Activated B cell treated with CpG ODN at 0.5 μM for 24 hours (primary cell): ENCODE measurements at regions not wholly inside any gene's neighbourhood (a gene's known extent, or its start where the extent isn't known, plus 50 kb on each side); places are given as distances from the start of the nearest gene placed in this dataset.
"Not testable (repeated sequence)": the region's sequence is repeated elsewhere in the genome, so short reads cannot be mapped to it uniquely, and the experiment has no call there.

Experiments used
- ATAC-seq: fragments of 200-7000 bp; cut with Tn5 transposase; one replicate; pipeline ENCODE4 v1.10.0; 2021; ENCODE audit warnings: low read depth, mild to moderate bottlenecking, moderate library complexity
- CTCF ChIA-PET: fragments of 350-600 bp; sonication (Branson Sonifier 250); formaldehyde crosslinking; loops from one replicate; lab custom pipeline; 2021; ENCODE audit warnings: antibody characterized with exemption; lab: Charles Lee
- POLR2A ChIA-PET: fragments of 350-600 bp; sonication (Branson Sonifier 250); formaldehyde crosslinking; loops from one replicate; lab custom pipeline; 2021; ENCODE audit warnings: antibody characterized with exemption; lab: Charles Lee
- DNase-seq: peaks from one replicate; pipeline ENCODE4 v3.0.0; 2022
- H3K27ac Mint-ChIP-seq: one replicate; pipeline ENCODE4 v1.8.0; 2020; ENCODE audit warnings: mixed read lengths
- H3K27me3 Mint-ChIP-seq: one replicate; pipeline ENCODE4 v1.8.0; 2021; ENCODE audit warnings: mixed read lengths
- H3K36me3 Mint-ChIP-seq: one replicate; pipeline ENCODE4 v1.8.0; 2021; ENCODE audit warnings: low read depth, mixed read lengths
- H3K4me1 Mint-ChIP-seq: one replicate; pipeline ENCODE4 v1.8.0; 2021; ENCODE audit warnings: mixed read lengths
- H3K4me3 Mint-ChIP-seq: one replicate; pipeline ENCODE4 v1.8.0; 2020; ENCODE audit warnings: mild to moderate bottlenecking, mixed read lengths
- H3K9me3 Mint-ChIP-seq: one replicate; pipeline ENCODE4 v1.8.0; 2020; ENCODE audit warnings: mixed read lengths
- CTCF ChIP-seq: fragments of 200-600 bp; IDR thresholded peaks from one replicate; pipeline ENCODE4 v1.8.0; 2022; ENCODE audit warnings: antibody characterized with exemption, mild to moderate bottlenecking
- intact Hi-C: fragments of 100-400 bp; cut with micrococcal nuclease; formaldehyde crosslinking; loops from one replicate; pipeline ENCODE4 v1.15.1; 2024

GRCh38 chrX:64580605-64581004 is 185.4 kb upstream of the MTMR8 start:
- Mint-ChIP-seq H3K4me3 (no peak overlapping the region), H3K27me3 (no peaks in the 10 kb centered on the region), H3K4me1 (peaks cover 12% of the 10 kb centered on the region), H3K9me3 (peaks cover 1% of the 10 kb centered on the region), H3K27ac (no peak overlapping the region), H3K36me3 (no peaks in the 10 kb centered on the region)
- ChIA-PET POLR2A (no interaction called here), CTCF (no interaction called here)
- ATAC-seq (no peak), DNase-seq (no peak)
- intact Hi-C loops: no loop called here
- no peak for TF ChIP-seq CTCF

- DNase-seq (no peak), ATAC-seq (peak; percentile 18)
- intact Hi-C loops: no loop called here
- peaks cover 12% of the 10 kb centered on the region for H3K4me1 Mint-ChIP-seq
- POLR2A ChIA-PET: no interaction called here
- CTCF ChIA-PET: no interaction called here
- H3K36me3 Mint-ChIP-seq: no peaks in the 10 kb centered on the region
- no peak overlapping the region for H3K27ac Mint-ChIP-seq
- TF ChIP-seq CTCF: no peak
- peaks cover 2% of the 10 kb centered on the region for H3K9me3 Mint-ChIP-seq
- H3K27me3 Mint-ChIP-seq: no peaks in the 10 kb centered on the region
- H3K4me3 Mint-ChIP-seq: no peak overlapping the region
These were observed 184.8 kb upstream of the MTMR8 start for GRCh38 chrX:64580035-64580434.

GRCh38 chrX:64571011-64571410 is 175.8 kb upstream of the MTMR8 start:
- ChIA-PET POLR2A (no interaction called here), CTCF (no interaction called here)
- no peak overlapping the region for H3K27ac Mint-ChIP-seq
- no peaks in the 10 kb centered on the region for H3K4me1 Mint-ChIP-seq
- H3K4me3 Mint-ChIP-seq: no peak overlapping the region
- H3K36me3 Mint-ChIP-seq: no peaks in the 10 kb centered on the region
- intact Hi-C loops: no loop called here
- H3K27me3 Mint-ChIP-seq: no peaks in the 10 kb centered on the region
- peaks cover 8% of the 10 kb centered on the region for H3K9me3 Mint-ChIP-seq
- ATAC-seq: no peak
- no peak for DNase-seq
- no peak for TF ChIP-seq CTCF

- no peak for DNase-seq
- no peaks in the 10 kb centered on the region for H3K27me3 Mint-ChIP-seq
- ChIA-PET POLR2A (no interaction called here), CTCF (no interaction called here)
- H3K27ac Mint-ChIP-seq: no peak overlapping the region
- H3K4me1 Mint-ChIP-seq: no peaks in the 10 kb centered on the region
- ATAC-seq: no peak
- no peak for TF ChIP-seq CTCF
- no peak overlapping the region for H3K4me3 Mint-ChIP-seq
- peaks cover 6% of the 10 kb centered on the region for H3K9me3 Mint-ChIP-seq
- intact Hi-C loops: no loop called here
- H3K36me3 Mint-ChIP-seq: no peaks in the 10 kb centered on the region
These were observed 175.0 kb upstream of the MTMR8 start for GRCh38 chrX:64570204-64570603.

GRCh38 chrX:64565348-64565747 is 170.1 kb upstream of the MTMR8 start:
- H3K27me3 Mint-ChIP-seq, CTCF ChIA-PET, H3K36me3 Mint-ChIP-seq, ATAC-seq, H3K9me3 Mint-ChIP-seq, DNase-seq, H3K4me3 Mint-ChIP-seq, H3K4me1 Mint-ChIP-seq, POLR2A ChIA-PET, intact Hi-C loops, H3K27ac Mint-ChIP-seq: not testable (repeated sequence)

- H3K9me3 Mint-ChIP-seq, H3K36me3 Mint-ChIP-seq, H3K27me3 Mint-ChIP-seq, CTCF ChIA-PET, POLR2A ChIA-PET, H3K4me3 Mint-ChIP-seq, ATAC-seq, DNase-seq, H3K4me1 Mint-ChIP-seq, intact Hi-C loops, H3K27ac Mint-ChIP-seq: not testable (repeated sequence)
These were observed 154.0 kb upstream of the MTMR8 start for GRCh38 chrX:64549236-64549635.
